ENCODE measurements at regions not wholly inside any gene's neighbourhood (a gene's known extent, or its start where the extent isn't known, plus 50 kb on each side); places are given as distances from the start of the nearest gene placed in this dataset.

DNA sequence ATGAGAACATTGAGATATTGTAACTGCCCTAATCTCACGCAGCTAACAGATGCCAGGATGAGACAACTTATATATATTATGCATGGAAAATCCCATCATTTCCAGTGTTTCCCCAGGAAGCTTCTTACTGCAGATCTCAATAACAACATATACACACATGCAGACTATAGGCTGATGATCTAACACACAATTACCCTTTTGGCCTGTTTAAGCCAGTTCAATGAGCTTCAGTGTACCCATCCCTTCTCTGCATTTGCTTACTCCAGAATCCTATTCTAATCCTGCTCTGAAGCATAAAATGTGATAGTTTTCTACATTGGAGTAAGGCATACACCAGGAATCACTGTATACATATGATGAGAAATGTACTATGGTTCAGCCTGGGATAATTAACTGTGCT, 489.4 kb downstream of the SUCLA2 start:
- TF ChIP-seq, protein P1, sequence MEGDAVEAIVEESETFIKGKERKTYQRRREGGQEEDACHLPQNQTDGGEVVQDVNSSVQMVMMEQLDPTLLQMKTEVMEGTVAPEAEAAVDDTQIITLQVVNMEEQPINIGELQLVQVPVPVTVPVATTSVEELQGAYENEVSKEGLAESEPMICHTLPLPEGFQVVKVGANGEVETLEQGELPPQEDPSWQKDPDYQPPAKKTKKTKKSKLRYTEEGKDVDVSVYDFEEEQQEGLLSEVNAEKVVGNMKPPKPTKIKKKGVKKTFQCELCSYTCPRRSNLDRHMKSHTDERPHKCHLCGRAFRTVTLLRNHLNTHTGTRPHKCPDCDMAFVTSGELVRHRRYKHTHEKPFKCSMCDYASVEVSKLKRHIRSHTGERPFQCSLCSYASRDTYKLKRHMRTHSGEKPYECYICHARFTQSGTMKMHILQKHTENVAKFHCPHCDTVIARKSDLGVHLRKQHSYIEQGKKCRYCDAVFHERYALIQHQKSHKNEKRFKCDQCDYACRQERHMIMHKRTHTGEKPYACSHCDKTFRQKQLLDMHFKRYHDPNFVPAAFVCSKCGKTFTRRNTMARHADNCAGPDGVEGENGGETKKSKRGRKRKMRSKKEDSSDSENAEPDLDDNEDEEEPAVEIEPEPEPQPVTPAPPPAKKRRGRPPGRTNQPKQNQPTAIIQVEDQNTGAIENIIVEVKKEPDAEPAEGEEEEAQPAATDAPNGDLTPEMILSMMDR (conservative IDR thresholded peaks at IDR 0.05; ENCODE audit: low read length): no peak
- no peak for TF ChIP-seq EZH2phosphoT487 (IDR thresholded peaks at IDR 0.05; ENCODE audit: borderline replicate concordance)

Measured in Loucy (cell line).